OCI-LY7 (cell line): ENCODE measurements at regions not wholly inside any gene's neighbourhood (a gene's known extent, or its start where the extent isn't known, plus 50 kb on each side); places are given as distances from the start of the nearest gene placed in this dataset.

ENCODE experiments used
- CTCF ChIP-seq: fragments of 200-600 bp; sonication (generic); conservative IDR thresholded peaks from 2 replicates; pipeline ENCODE4 v1.5.1; 2014; ENCODE audit warnings: mild to moderate bottlenecking, antibody characterized with exemption, low read length, moderate library complexity, mixed read lengths
- EZH2phosphoT487 ChIP-seq: fragments of 200-600 bp; sonication (generic); IDR thresholded peaks from 2 replicates; pipeline ENCODE4 v1.6.1; 2018; ENCODE audit warnings: low read depth, borderline replicate concordance, mild to moderate bottlenecking, mixed run types, antibody characterized with exemption, low read length, moderate library complexity, mixed read lengths

GRCh38 chr6:40782355-40782754 lies 195.2 kb upstream of the LRFN2 start:
- TF ChIP-seq CTCF (no peak), EZH2phosphoT487 (no peak)
